GM12878 (cell line): ENCODE measurements at regions not wholly inside any gene's neighbourhood (a gene's known extent, or its start where the extent isn't known, plus 50 kb on each side); places are given as distances from the start of the nearest gene placed in this dataset.
A peak's percentile ranks its signal among the peaks of the same experiment; 100 is the strongest.

Source experiments
- ATAC-seq: fragments of 200-7000 bp; cut with Tn5 transposase; 3 replicates; pipeline ENCODE4 v1.9.1; 2020; ENCODE audit warnings: mild to moderate bottlenecking, moderate library complexity
- BruUV-seq: library from RNA; stranded (reverse); fragments of 400-500 nt; replicated peaks from 2 replicates; lab custom pipeline; 2021; lab: Mats Ljungman, UMichigan
- CTCF ChIA-PET: fragments of 300-600 bp; sonication (Branson Sonifier 250); formaldehyde crosslinking; extraction: SDS; loops from one replicate; lab custom pipeline; 2021; ENCODE audit warnings: inconsistent platforms; lab: Yijun Ruan, JAX
- POLR2A ChIA-PET: fragments of 350-600 bp; formaldehyde crosslinking; extraction: SDS; loops from one replicate; lab custom pipeline; 2021; ENCODE audit warnings: inconsistent platforms; lab: Charles Lee
- RAD21 ChIA-PET: fragments of 300-600 bp; sonication (Branson Sonifier 250); formaldehyde crosslinking; loops from one replicate; lab custom pipeline; 2023; ENCODE audit warnings: antibody characterized with exemption; ENCODE audit not compliant: unreplicated experiment; lab: Charles Lee
- SMC1A ChIA-PET: fragments of 300-600 bp; sonication (Branson Sonifier 250); formaldehyde crosslinking; loops from one replicate; lab custom pipeline; 2023; ENCODE audit not compliant: unreplicated experiment, uncharacterized antibody; lab: Charles Lee
- DNase-seq: peaks from one replicate; pipeline ENCODE4 v3.0.0-alpha.2; 2011; ENCODE audit warnings: low read depth, low spot score
- FAIRE-seq: peaks from 3 replicates; lab custom pipeline; 2011; peaks lifted over from hg19 to GRCh38; lab: Jason Lieb, UNC
- H2AFZ ChIP-seq: 2 replicates; pipeline ENCODE4 v1.6.0; 2011; ENCODE audit warnings: low read depth, low read length, control low read depth; ENCODE audit not compliant: control insufficient read depth
- H3K27ac ChIP-seq: 2 replicates; pipeline ENCODE4 v1.5.1; 2011; ENCODE audit warnings: control low read depth; ENCODE audit not compliant: control insufficient read depth, insufficient read depth
- H3K27me3 ChIP-seq, 2 experiments: replicated peaks in 1 of 2; 2 replicates each; pipeline versions ENCODE4 v1.6.0 to v1.6.1; 2011; ENCODE audit warnings: low read length in 1 of 2; ENCODE audit not compliant: control insufficient read depth in 2 of 2, insufficient read depth in 2 of 2
- H3K36me3 ChIP-seq, 2 experiments: 2 replicates each; pipeline ENCODE4 v1.5.1; 2011; ENCODE audit warnings: low read length in 1 of 2; ENCODE audit not compliant: control insufficient read depth in 2 of 2, insufficient read depth in 2 of 2
- H3K4me1 ChIP-seq: 2 replicates; pipeline ENCODE4 v1.6.1; 2011; ENCODE audit warnings: mild to moderate bottlenecking, low read length, moderate library complexity, mixed read lengths; ENCODE audit not compliant: control insufficient read depth, insufficient read depth
- H3K4me2 ChIP-seq: 2 replicates; pipeline ENCODE4 v1.6.0; 2011; ENCODE audit warnings: control low read depth; ENCODE audit not compliant: control insufficient read depth, insufficient read depth
- H3K4me3 ChIP-seq: fragments of 200-600 bp; sonication (generic); 2 replicates; pipeline ENCODE4 v1.5.1; 2016
- H3K79me2 ChIP-seq: 2 replicates; pipeline ENCODE4 v1.6.0; 2011; ENCODE audit warnings: low read length; ENCODE audit not compliant: control insufficient read depth, insufficient read depth
- H3K9ac ChIP-seq: 2 replicates; pipeline ENCODE4 v1.8.0; 2011; ENCODE audit warnings: low read length, control low read depth, mixed read lengths; ENCODE audit not compliant: control insufficient read depth, insufficient read depth
- H3K9me3 ChIP-seq: replicated peaks from 3 replicates; pipeline ENCODE4 v1.5.1; 2011; ENCODE audit warnings: mild to moderate bottlenecking, low read length; ENCODE audit not compliant: control insufficient read depth, insufficient read depth
- H4K20me1 ChIP-seq: 2 replicates; pipeline ENCODE4 v1.6.0; 2011; ENCODE audit not compliant: control insufficient read depth, insufficient read depth
- MTA3 ChIP-seq: IDR thresholded peaks from 2 replicates; pipeline ENCODE4 v1.6.1; 2012; ENCODE audit warnings: low read length, inconsistent platforms, borderline replicate concordance
- PAX5 ChIP-seq: IDR thresholded peaks from 2 replicates; pipeline ENCODE4 v1.6.1; 2011; ENCODE audit warnings: low read depth, low read length, borderline replicate concordance
- WGBS: methylation state at CpG from one replicate; pipeline ENCODE4 v1.1.6; 2016; ENCODE audit warnings: low lambda C conversion rate; ENCODE audit not compliant: insufficient replicate concordance, insufficient coverage; ENCODE audit errors: missing lambda C conversion rate; 5-methylcytosine and 5-hydroxymethylcytosine counted together
- in situ Hi-C: fragments of 300-500 bp; cut with MboI; formaldehyde crosslinking; loops from 9 replicates; pipeline ENCODE4 v1.14.3; 2018; ENCODE audit warnings: mixed read lengths
- intact Hi-C: fragments of 100-400 bp; cut with micrococcal nuclease; formaldehyde crosslinking; loops from one replicate; pipeline ENCODE4 v1.14.2; 2022; ENCODE audit not compliant: unreplicated experiment
- TF ChIP-seq, protein P1 (sequence below): IDR thresholded peaks from 2 replicates; pipeline ENCODE4 v1.6.1; 2012; ENCODE audit warnings: improper control_type of control experiment, low read depth, low read length; ENCODE audit not compliant: insufficient replicate concordance

DNA sequence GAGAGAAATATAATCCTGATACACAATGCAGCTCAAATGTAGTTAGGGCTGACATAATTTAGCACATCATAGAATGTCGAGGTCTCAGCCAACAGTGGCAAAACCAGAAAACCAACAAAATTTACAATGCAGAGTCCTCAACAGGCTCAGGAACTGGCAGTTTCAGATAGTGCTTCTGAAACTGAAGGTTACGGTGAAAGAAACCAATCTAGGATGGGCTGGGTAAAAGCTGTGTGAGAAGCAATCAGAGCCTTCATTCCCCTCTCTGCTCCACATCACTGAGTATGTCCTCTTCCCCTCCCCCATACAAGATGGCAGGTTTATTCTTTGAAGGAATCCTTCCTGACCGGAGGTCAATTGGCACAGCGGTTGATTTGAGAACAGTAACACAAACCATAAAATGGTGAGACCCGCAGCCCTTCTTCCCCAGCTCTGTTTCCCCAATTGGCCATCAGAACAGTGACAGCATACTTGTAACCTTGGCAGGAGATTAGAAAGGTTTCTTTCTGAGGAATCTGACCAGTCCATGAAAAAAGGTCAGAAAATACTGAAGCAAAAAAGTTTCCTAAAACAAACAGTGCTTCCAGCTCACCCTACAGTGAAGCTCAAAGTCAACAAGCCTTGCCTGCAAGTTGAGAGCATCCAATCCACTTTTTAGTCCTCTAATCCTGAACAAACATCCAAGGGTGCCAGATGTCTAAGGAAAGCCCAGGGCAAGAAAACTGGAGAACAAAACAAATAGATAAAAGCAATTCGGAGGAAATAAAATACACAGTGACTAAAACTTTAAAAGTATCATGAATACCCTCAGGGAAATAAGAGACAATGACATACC, 53.9 kb upstream of the IL6 start:
- in situ Hi-C loops (no loop called here), intact Hi-C loops (no loop called here)
- no TSS peak for BruUV-seq
- Histone ChIP-seq H3K9me3 (no peaks in the 10 kb centered on the region), H3K27me3 (no peaks in the 10 kb centered on the region; a peak in 1 of 4 replicates), H4K20me1 (no peaks in the 10 kb centered on the region), H3K4me3 (no peak overlapping the region), H3K27ac (no peak overlapping the region), H3K79me2 (no peaks in the 10 kb centered on the region), H3K9ac (no peak overlapping the region), H3K4me1 (peaks cover 28% of the 10 kb centered on the region), H3K36me3 (no peaks in the 10 kb centered on the region), H2AFZ (no peak overlapping the region), H3K4me2 (peak overlapping the region; percentile 66)
- POLR2A ChIA-PET: no interaction called here
- peak; percentile 75 for FAIRE-seq
- no peak for TF ChIP-seq MTA3
- TF ChIP-seq, protein P1, sequence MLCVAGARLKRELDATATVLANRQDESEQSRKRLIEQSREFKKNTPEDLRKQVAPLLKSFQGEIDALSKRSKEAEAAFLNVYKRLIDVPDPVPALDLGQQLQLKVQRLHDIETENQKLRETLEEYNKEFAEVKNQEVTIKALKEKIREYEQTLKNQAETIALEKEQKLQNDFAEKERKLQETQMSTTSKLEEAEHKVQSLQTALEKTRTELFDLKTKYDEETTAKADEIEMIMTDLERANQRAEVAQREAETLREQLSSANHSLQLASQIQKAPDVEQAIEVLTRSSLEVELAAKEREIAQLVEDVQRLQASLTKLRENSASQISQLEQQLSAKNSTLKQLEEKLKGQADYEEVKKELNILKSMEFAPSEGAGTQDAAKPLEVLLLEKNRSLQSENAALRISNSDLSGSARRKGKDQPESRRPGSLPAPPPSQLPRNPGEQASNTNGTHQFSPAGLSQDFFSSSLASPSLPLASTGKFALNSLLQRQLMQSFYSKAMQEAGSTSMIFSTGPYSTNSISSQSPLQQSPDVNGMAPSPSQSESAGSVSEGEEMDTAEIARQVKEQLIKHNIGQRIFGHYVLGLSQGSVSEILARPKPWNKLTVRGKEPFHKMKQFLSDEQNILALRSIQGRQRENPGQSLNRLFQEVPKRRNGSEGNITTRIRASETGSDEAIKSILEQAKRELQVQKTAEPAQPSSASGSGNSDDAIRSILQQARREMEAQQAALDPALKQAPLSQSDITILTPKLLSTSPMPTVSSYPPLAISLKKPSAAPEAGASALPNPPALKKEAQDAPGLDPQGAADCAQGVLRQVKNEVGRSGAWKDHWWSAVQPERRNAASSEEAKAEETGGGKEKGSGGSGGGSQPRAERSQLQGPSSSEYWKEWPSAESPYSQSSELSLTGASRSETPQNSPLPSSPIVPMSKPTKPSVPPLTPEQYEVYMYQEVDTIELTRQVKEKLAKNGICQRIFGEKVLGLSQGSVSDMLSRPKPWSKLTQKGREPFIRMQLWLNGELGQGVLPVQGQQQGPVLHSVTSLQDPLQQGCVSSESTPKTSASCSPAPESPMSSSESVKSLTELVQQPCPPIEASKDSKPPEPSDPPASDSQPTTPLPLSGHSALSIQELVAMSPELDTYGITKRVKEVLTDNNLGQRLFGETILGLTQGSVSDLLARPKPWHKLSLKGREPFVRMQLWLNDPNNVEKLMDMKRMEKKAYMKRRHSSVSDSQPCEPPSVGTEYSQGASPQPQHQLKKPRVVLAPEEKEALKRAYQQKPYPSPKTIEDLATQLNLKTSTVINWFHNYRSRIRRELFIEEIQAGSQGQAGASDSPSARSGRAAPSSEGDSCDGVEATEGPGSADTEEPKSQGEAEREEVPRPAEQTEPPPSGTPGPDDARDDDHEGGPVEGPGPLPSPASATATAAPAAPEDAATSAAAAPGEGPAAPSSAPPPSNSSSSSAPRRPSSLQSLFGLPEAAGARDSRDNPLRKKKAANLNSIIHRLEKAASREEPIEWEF: no peak
- TF ChIP-seq PAX5: peak; percentile 69; the same call in 1 of the 2 replicates
- WGBS: 0% methylated on average over 6 of the region's 6 CpGs
- DNase-seq: peak; percentile 26
- RAD21 ChIA-PET: interaction anchor here (0.7 to 1.1 kb wide), 3 partner anchors 10 to 55 kb away, joined by 3 to 5 read pairs (median 3); no protein-coding TSS in a partner anchor
- SMC1A ChIA-PET: interaction anchor here (0.5 kb wide), 1 partner anchor 895 kb away, joined by 3 read pairs; no protein-coding TSS in a partner anchor
- peak; percentile 66 for ATAC-seq
- CTCF ChIA-PET: interaction anchor here (1.3 kb wide), 1 partner anchor 112 kb away, joined by 4 read pairs; no protein-coding TSS in a partner anchor
